Nephron progenitor cell (in vitro differentiated cells): ENCODE measurements at regions not wholly inside any gene's neighbourhood (a gene's known extent, or its start where the extent isn't known, plus 50 kb on each side); places are given as distances from the start of the nearest gene placed in this dataset.

Experiments used
- DNase-seq: peaks from one replicate; pipeline ENCODE4 v3.0.0; 2021
- H3K27ac Mint-ChIP-seq: 2 replicates; pipeline ENCODE4 v1.8.0; 2021; ENCODE audit warnings: mild to moderate bottlenecking, moderate library complexity, mixed read lengths
- H3K27me3 Mint-ChIP-seq: 2 replicates; pipeline ENCODE4 v1.8.0; 2021; ENCODE audit warnings: mild to moderate bottlenecking, low read depth, mixed read lengths; ENCODE audit not compliant: poor library complexity
- H3K36me3 Mint-ChIP-seq: 2 replicates; pipeline ENCODE4 v1.8.0; 2021; ENCODE audit warnings: low read depth, mixed read lengths
- H3K4me1 Mint-ChIP-seq: 2 replicates; pipeline ENCODE4 v1.8.0; 2021; ENCODE audit warnings: mixed read lengths
- H3K4me3 Mint-ChIP-seq: 2 replicates; pipeline ENCODE4 v1.8.0; 2021; ENCODE audit warnings: mild to moderate bottlenecking, moderate library complexity, mixed read lengths
- H3K9me3 Mint-ChIP-seq: 2 replicates; pipeline ENCODE4 v1.8.0; 2021; ENCODE audit warnings: mild to moderate bottlenecking, moderate library complexity, mixed read lengths
- CTCF ChIP-seq: fragments of 200-600 bp; sonication (generic); IDR thresholded peaks from 2 replicates; pipeline ENCODE4 v1.5.0; 2021; ENCODE audit warnings: antibody characterized with exemption

- H3K9me3 Mint-ChIP-seq: no peaks in the 10 kb centered on the region
- H3K36me3 Mint-ChIP-seq: no peaks in the 10 kb centered on the region
- no peak overlapping the region for H3K27ac Mint-ChIP-seq
- H3K4me3 Mint-ChIP-seq: no peak overlapping the region
- peaks cover 46% of the 10 kb centered on the region for H3K4me1 Mint-ChIP-seq
- H3K27me3 Mint-ChIP-seq: peaks cover 33% of the 10 kb centered on the region
- DNase-seq: no peak
- TF ChIP-seq CTCF: no peak
Measured at GRCh38 chr17:79315358-79316105, 240.9 kb downstream of the ENGASE start.

GRCh38 chr17:79314617-79315357, 240.2 kb downstream of the ENGASE start:
- no peak overlapping the region for H3K4me3 Mint-ChIP-seq
- peaks cover 46% of the 10 kb centered on the region for H3K4me1 Mint-ChIP-seq
- H3K9me3 Mint-ChIP-seq: no peaks in the 10 kb centered on the region
- peaks cover 33% of the 10 kb centered on the region for H3K27me3 Mint-ChIP-seq
- DNase-seq: no peak
- TF ChIP-seq CTCF: no peak
- no peaks in the 10 kb centered on the region for H3K36me3 Mint-ChIP-seq
- no peak overlapping the region for H3K27ac Mint-ChIP-seq

DNA sequence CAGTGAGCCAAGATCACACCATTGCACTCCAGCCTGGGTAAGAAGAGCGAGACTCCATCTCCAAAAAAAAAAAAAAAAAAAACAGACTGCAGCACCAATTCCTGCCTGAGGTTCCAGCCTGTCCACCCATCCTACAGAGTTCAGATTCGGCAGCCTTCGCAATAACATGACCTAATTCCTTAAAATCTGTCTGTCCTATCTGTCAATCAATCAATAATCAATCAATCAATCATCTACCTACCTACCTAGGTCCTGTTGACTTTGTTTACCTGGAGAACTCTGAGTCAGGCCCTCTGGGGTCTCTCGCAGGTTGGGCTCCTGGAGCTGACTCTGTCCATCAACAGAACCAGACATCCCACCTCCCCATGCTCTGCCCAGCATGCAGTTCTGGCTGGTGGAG, 236.7 kb downstream of the ENGASE start:
- Mint-ChIP-seq H3K4me1 (peaks cover 42% of the 10 kb centered on the region), H3K27me3 (peaks cover 31% of the 10 kb centered on the region), H3K9me3 (no peaks in the 10 kb centered on the region), H3K4me3 (no peak overlapping the region), H3K27ac (no peak overlapping the region), H3K36me3 (no peaks in the 10 kb centered on the region)
- no peak for DNase-seq
- TF ChIP-seq CTCF: no peak

DNA sequence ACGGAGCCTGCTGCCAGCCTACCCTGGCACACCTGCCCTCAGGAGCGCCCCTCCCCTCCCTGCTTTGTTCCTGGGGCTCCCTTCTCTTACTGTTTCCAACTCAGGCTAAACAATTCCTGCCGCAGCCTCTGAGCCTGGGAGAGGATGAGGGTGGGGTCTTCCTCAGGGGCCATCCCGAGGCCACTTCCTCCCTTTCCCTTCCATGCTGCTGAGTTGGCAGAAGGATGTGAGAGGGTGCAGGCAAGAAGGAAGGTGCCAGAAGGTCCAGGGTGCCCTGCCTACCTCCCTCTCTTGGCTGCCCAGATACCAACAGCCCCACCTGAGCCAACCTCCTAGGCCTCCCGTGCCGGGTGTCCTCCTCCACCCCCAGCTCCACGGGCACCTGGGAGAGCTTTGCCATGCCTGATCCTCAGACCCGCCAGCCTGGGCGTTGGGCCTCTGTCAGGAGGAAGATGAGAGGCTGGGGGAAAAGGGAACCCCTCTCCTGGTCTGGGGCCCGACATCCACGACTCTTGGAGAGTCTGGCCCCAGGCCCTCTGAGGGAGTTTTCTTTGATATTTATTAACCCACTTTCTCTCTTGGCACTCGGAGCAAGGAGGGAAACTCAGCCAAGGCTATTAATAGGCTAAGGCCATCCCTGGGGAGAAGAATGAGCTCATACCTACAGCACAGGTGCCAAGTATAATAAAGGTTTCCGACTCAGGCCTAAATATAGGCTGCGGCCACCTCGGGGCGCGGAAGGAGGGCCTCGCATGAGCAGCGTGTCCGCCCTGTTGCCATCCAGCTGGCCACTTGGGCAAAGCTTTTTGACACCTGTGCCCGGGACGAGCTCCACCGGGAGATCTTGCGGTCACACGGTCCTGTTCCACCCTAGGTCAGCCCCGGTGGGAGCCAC, 232.0 kb downstream of the ENGASE start:
- H3K9me3 Mint-ChIP-seq: no peaks in the 10 kb centered on the region
- TF ChIP-seq CTCF: no peak
- H3K27ac Mint-ChIP-seq: no peak overlapping the region
- H3K36me3 Mint-ChIP-seq: no peaks in the 10 kb centered on the region
- H3K4me1 Mint-ChIP-seq: peaks cover 22% of the 10 kb centered on the region
- H3K4me3 Mint-ChIP-seq: no peak overlapping the region
- DNase-seq: no peak
- peaks cover 19% of the 10 kb centered on the region for H3K27me3 Mint-ChIP-seq

DNA sequence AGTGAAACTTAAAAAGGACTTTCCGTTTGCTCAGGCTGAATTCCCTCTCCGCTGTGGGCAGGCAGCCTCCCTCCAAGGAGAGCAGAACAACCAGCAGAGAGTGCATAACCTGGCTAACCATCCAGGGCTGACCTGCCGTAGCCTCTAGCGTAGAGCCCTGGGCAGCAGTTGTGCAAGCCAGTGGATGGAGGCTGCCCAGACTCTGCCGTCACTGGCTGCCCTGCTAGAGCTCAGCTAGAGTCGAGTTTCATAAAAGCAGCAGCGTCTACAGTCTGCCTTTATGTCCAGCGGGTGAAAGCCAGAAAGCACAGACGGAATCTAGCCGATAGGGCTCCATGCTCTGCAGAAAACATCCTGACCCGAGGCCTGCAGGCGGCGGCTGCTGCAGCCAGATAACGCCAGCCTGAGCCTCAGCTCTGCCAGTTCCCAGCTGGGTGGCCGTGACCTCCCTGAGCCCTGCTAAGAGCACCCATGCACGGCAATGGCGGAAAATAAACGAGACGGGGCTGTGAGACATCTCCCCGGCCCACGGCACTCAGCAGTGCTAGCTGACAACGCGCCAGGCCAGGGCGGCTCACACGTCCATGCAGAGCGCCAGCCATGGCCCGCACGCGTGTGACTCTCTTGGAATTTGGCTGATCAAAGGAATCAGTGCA, 231.3 kb downstream of the ENGASE start:
- H3K9me3 Mint-ChIP-seq: no peaks in the 10 kb centered on the region
- H3K27me3 Mint-ChIP-seq: peaks cover 19% of the 10 kb centered on the region
- no peak overlapping the region for H3K4me3 Mint-ChIP-seq
- H3K4me1 Mint-ChIP-seq: peaks cover 22% of the 10 kb centered on the region
- no peak overlapping the region for H3K27ac Mint-ChIP-seq
- TF ChIP-seq CTCF: no peak
- H3K36me3 Mint-ChIP-seq: no peaks in the 10 kb centered on the region
- DNase-seq: peak; percentile 46
